ENCODE measurements at regions not wholly inside any gene's neighbourhood (a gene's known extent, or its start where the extent isn't known, plus 50 kb on each side); places are given as distances from the start of the nearest gene placed in this dataset.

DNA sequence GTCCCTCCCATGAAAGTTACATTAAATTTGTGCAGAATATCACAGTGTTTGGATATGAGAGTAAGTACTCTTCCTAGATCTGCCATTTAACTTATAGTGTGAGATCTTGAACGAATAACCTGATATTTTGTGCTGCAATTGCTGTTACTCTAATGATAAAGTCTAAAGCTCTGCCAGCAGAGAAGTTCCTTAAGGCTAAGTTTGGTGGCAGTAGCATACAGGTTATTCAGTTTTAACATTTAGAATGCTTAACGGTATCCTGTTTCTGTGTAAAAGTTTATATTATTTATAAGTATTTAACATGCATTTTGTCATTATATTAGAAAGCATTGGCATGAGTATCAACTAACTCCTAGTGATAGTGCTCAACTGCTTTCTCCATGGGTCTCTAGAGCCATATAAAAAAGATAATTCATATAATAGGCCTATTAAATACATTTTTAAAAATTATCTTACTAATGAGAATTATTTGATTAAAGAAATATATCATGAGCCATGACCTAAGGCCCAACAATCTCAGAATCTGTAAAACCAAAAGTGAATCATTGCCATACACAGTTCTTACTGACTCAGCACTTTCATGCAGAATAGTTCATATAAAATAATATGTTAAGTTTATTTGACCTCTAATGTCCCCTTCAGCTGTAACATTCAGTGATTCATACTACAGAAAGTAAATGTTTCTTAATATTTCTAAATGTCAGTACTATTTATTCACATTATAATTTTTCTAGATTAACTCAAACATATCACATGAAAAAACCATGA lies 1058.6 kb downstream of the TRHDE start:
- TF ChIP-seq, protein P1, sequence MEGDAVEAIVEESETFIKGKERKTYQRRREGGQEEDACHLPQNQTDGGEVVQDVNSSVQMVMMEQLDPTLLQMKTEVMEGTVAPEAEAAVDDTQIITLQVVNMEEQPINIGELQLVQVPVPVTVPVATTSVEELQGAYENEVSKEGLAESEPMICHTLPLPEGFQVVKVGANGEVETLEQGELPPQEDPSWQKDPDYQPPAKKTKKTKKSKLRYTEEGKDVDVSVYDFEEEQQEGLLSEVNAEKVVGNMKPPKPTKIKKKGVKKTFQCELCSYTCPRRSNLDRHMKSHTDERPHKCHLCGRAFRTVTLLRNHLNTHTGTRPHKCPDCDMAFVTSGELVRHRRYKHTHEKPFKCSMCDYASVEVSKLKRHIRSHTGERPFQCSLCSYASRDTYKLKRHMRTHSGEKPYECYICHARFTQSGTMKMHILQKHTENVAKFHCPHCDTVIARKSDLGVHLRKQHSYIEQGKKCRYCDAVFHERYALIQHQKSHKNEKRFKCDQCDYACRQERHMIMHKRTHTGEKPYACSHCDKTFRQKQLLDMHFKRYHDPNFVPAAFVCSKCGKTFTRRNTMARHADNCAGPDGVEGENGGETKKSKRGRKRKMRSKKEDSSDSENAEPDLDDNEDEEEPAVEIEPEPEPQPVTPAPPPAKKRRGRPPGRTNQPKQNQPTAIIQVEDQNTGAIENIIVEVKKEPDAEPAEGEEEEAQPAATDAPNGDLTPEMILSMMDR (IDR thresholded peaks at IDR 0.05), result no peak
- no peak for TF ChIP-seq ZFX (IDR thresholded peaks at IDR 0.05; ENCODE audit: borderline replicate concordance)
- no peak overlapping the region for H3K27ac ChIP-seq

GRCh38 chr12:73341559-73342247 lies 1069.5 kb downstream of the TRHDE start:
- H3K27ac ChIP-seq, result no peak overlapping the region
- no peak for TF ChIP-seq ZFX (IDR thresholded peaks at IDR 0.05; ENCODE audit: borderline replicate concordance)
- TF ChIP-seq, protein P1 (IDR thresholded peaks at IDR 0.05), result no peak

- TF ChIP-seq, protein P1 (IDR thresholded peaks at IDR 0.05), result no peak
- no peak for TF ChIP-seq ZFX (IDR thresholded peaks at IDR 0.05; ENCODE audit: borderline replicate concordance)
- H3K27ac ChIP-seq, result no peak overlapping the region
Observed at GRCh38 chr12:73342733-73343132, 1070.6 kb downstream of the TRHDE start.

- TF ChIP-seq ZFX (IDR thresholded peaks at IDR 0.05; ENCODE audit: borderline replicate concordance), result no peak
- TF ChIP-seq, protein P1 (IDR thresholded peaks at IDR 0.05), result no peak
- no peak overlapping the region for H3K27ac ChIP-seq
Observed at GRCh38 chr12:73352826-73353225, 1080.7 kb downstream of the TRHDE start.

DNA sequence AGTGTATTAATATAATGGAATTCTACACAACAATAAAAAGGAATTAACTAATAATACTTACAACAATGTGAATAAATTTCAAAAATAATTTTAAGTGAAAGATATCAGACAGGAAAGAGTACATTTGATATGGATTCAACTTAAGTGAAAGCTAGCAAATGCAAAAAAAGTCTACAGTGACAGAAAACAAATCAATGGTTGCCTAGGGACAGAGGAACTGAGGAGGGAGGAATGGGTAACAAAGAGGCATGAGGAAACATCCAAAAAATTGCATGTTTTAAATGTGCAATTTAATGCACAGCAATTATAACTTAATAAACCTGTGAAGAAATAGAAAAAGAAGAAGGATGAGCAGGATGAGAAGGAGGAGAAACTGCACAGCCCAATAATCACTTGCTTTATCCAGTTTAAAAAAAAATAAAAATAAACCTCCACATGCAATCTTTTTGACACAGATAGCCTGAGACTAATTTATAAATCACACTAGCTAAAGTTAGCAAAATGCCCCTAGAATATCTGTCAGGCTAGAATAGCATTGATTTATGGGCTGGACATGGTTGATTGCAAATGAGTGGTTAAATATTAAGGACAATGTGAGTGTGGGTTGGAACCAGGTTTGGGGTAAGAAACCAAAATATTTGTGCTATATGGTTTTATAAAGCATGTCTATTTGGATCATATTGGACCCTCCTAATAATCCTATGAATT lies 1089.1 kb downstream of the TRHDE start:
- no peak for TF ChIP-seq ZFX (IDR thresholded peaks at IDR 0.05; ENCODE audit: borderline replicate concordance)
- no peak overlapping the region for H3K27ac ChIP-seq

- H3K27ac ChIP-seq, result no peak overlapping the region
- TF ChIP-seq ZFX (IDR thresholded peaks at IDR 0.05; ENCODE audit: borderline replicate concordance), result no peak
- TF ChIP-seq, protein P1 (IDR thresholded peaks at IDR 0.05), result no peak
Observed at GRCh38 chr12:73361864-73362230, 1089.7 kb downstream of the TRHDE start.

GRCh38 chr12:73362666-73363065 lies 1090.5 kb downstream of the TRHDE start:
- TF ChIP-seq, protein P1 (IDR thresholded peaks at IDR 0.05), result no peak
- TF ChIP-seq ZFX (IDR thresholded peaks at IDR 0.05; ENCODE audit: borderline replicate concordance), result no peak
- H3K27ac ChIP-seq, result no peak overlapping the region
